ENCODE measurements at regions not wholly inside any gene's neighbourhood (a gene's known extent, or its start where the extent isn't known, plus 50 kb on each side); places are given as distances from the start of the nearest gene placed in this dataset.

- TF ChIP-seq ZNF592 (IDR thresholded peaks at IDR 0.05), result no peak
- no peak for TF ChIP-seq NR2C1 (IDR thresholded peaks at IDR 0.05)
- TF ChIP-seq YBX1 (IDR thresholded peaks at IDR 0.05), result no peak
- no peak for TF ChIP-seq BCL11A (IDR thresholded peaks at IDR 0.05; ENCODE audit: low read depth, low read length)
- TF ChIP-seq SIX5 (IDR thresholded peaks at IDR 0.05; ENCODE audit: low read depth, low read length, severe bottlenecking), result no peak
- TF ChIP-seq CHD4 (IDR thresholded peaks at IDR 0.05), result no peak
These were observed 109.9 kb downstream of the NGF start (continued) for GRCh38 chr1:115228191-115228590.

GRCh38 chr1:115227346-115228082, 110.5 kb downstream of the NGF start:
- FAIRE-seq (no peak), DNase-seq (ENCODE audit: low read depth, low spot score) (no peak), ATAC-seq (no peak)
- H3K4me2 ChIP-seq (ENCODE audit: control insufficient read depth, insufficient read depth), result no peak overlapping the region
- H3K79me2 ChIP-seq (ENCODE audit: control insufficient read depth, insufficient read depth, low read length), result no peaks in the 10 kb centered on the region
- no peak overlapping the region for H3K9ac ChIP-seq (ENCODE audit: control insufficient read depth, insufficient read depth, low read length)
- TF ChIP-seq SIX5 (IDR thresholded peaks at IDR 0.05; ENCODE audit: low read depth, low read length, severe bottlenecking), result no peak
- no peak for TF ChIP-seq CHD2 (IDR thresholded peaks at IDR 0.05; ENCODE audit: borderline replicate concordance, low read depth, low read length)
- TF ChIP-seq MLLT1 (IDR thresholded peaks at IDR 0.05), result no peak
- TF ChIP-seq NFYB (IDR thresholded peaks at IDR 0.05; ENCODE audit: insufficient read depth, low read depth, low read length), result no peak
- TF ChIP-seq PKNOX1 (IDR thresholded peaks at IDR 0.05), result no peak
- TF ChIP-seq ZBED1 (IDR thresholded peaks at IDR 0.05; ENCODE audit: borderline replicate concordance), result no peak
- H4K20me1 ChIP-seq (ENCODE audit: control insufficient read depth, insufficient read depth), result no peaks in the 10 kb centered on the region
- no peaks in the 10 kb centered on the region; a peak in 1 of 4 replicates for H3K27me3 ChIP-seq (replicated peaks in 1 of 2; ENCODE audit: control insufficient read depth in 2 of 2, insufficient read depth in 2 of 2, low read length in 1 of 2)
- ChIA-PET CTCF (no interaction called here), SMC1A (ENCODE audit: uncharacterized antibody, unreplicated experiment) (no interaction called here), RAD21 (ENCODE audit: unreplicated experiment) (no interaction called here), POLR2A (no interaction called here)
- no peaks in the 10 kb centered on the region for H3K36me3 ChIP-seq (ENCODE audit: control insufficient read depth in 2 of 2, insufficient read depth in 2 of 2, low read length in 1 of 2)
- no peaks in the 10 kb centered on the region for H3K4me1 ChIP-seq (ENCODE audit: control insufficient read depth, insufficient read depth, low read length)
- H2AFZ ChIP-seq (ENCODE audit: control insufficient read depth, low read depth, low read length), result no peak overlapping the region
- no peak overlapping the region for H3K4me3 ChIP-seq
- in situ Hi-C loops (cut with MboI), result no loop called here
- no peak overlapping the region for H3K27ac ChIP-seq (ENCODE audit: control insufficient read depth, insufficient read depth)
- no TSS peak for BruUV-seq (replicated peaks)
- 29% methylated on average over 8 of the region's 8 CpGs for WGBS (ENCODE audit: insufficient coverage, insufficient replicate concordance, low lambda C conversion rate, missing lambda C conversion rate)
- no peaks in the 10 kb centered on the region for H3K9me3 ChIP-seq (replicated peaks; ENCODE audit: control insufficient read depth, insufficient read depth, low read length)
- intact Hi-C loops (cut with micrococcal nuclease; ENCODE audit: unreplicated experiment), result no loop called here

All from GM12878 (cell line).